Endodermal cell (in vitro differentiated cells): ENCODE measurements at regions not wholly inside any gene's neighbourhood (a gene's known extent, or its start where the extent isn't known, plus 50 kb on each side); places are given as distances from the start of the nearest gene placed in this dataset.
A peak's percentile ranks its signal among the peaks of the same experiment; 100 is the strongest.

ENCODE experiments used
- DNase-seq: peaks from one replicate; pipeline ENCODE4 v3.0.0-alpha.2; 2017
- H3K27ac ChIP-seq: 2 replicates; pipeline ENCODE4 v1.5.1; 2013; ENCODE audit warnings: mild to moderate bottlenecking, low read depth, low read length, moderate library complexity
- H3K27me3 ChIP-seq: 2 replicates; pipeline ENCODE4 v1.6.1; 2013; ENCODE audit warnings: mild to moderate bottlenecking, low read length, moderate library complexity; ENCODE audit not compliant: insufficient read depth, control insufficient read depth, poor library complexity, severe bottlenecking
- H3K36me3 ChIP-seq: 2 replicates; pipeline ENCODE4 v1.7.0; 2013; ENCODE audit warnings: mild to moderate bottlenecking, low read length, moderate library complexity; ENCODE audit not compliant: control insufficient read depth, insufficient read depth
- H3K4me1 ChIP-seq: one replicate; pipeline ENCODE4 v1.7.0; 2013; ENCODE audit warnings: low read length; ENCODE audit not compliant: control insufficient read depth, insufficient read depth
- H3K4me3 ChIP-seq: 2 replicates; pipeline ENCODE4 v1.5.1; 2013; ENCODE audit warnings: mild to moderate bottlenecking, low read length, moderate library complexity
- H3K9ac ChIP-seq: 2 replicates; pipeline ENCODE4 v1.6.1; 2013; ENCODE audit warnings: mild to moderate bottlenecking, low read length, moderate library complexity; ENCODE audit not compliant: poor library complexity, severe bottlenecking; ENCODE audit errors: extremely low read depth
- H3K9me3 ChIP-seq: 2 replicates; pipeline ENCODE4 v1.6.1; 2013; ENCODE audit warnings: mild to moderate bottlenecking, low read length, moderate library complexity; ENCODE audit not compliant: control insufficient read depth
- H3K27ac Mint-ChIP-seq: 2 replicates; pipeline ENCODE4 v1.8.0; 2020; ENCODE audit warnings: mixed read lengths
- H3K27me3 Mint-ChIP-seq: 2 replicates; pipeline ENCODE4 v1.8.0; 2021; ENCODE audit warnings: mild to moderate bottlenecking, mixed read lengths; ENCODE audit not compliant: insufficient read depth
- H3K36me3 Mint-ChIP-seq: 2 replicates; pipeline ENCODE4 v1.8.0; 2020; ENCODE audit warnings: low read depth, mixed read lengths
- H3K4me1 Mint-ChIP-seq: 2 replicates; pipeline ENCODE4 v1.8.0; 2020; ENCODE audit warnings: mixed read lengths
- H3K4me3 Mint-ChIP-seq: 2 replicates; pipeline ENCODE4 v1.8.0; 2020; ENCODE audit warnings: mild to moderate bottlenecking, moderate library complexity, mixed read lengths
- H3K9me3 Mint-ChIP-seq: 2 replicates; pipeline ENCODE4 v1.8.0; 2020; ENCODE audit warnings: mild to moderate bottlenecking, mixed read lengths
- WGBS, 2 experiments: methylation state at CpG; one replicate each; pipeline versions ENCODE4 v1.1.5 to v1.1.7; 2013; ENCODE audit warnings: missing lambda C conversion rate in 2 of 2, mixed read lengths in 1 of 2; ENCODE audit not compliant: insufficient coverage in 1 of 2, insufficient read length in 1 of 2; 5-methylcytosine and 5-hydroxymethylcytosine counted together
- TF ChIP-seq, protein P1 (sequence below): fragments of 200-600 bp; sonication (generic); conservative IDR thresholded peaks from 2 replicates; pipeline ENCODE4 v1.5.0; 2021; ENCODE audit warnings: antibody characterized with exemption, mild to moderate bottlenecking

DNA sequence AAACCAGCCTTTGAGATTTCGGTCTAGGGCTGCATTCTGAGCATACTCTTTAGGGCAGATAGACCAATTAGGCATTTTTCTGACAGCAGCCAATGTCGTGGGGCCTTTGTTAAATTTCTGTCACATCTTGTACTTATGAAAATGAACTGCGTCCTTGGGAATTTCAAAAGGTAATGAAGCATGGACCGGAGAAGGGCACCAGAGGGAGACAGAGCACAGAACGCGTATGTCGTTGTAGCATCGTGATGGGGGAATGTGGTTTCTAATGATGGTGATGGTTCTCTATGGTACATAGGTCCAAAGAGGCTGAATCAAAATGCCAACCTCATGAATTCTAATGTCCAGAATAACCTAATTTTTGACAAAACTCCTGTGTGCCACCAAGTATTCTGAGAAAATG, 483.9 kb upstream of the CRIM1 start:
- H3K4me1 ChIP-seq = no peaks in the 10 kb centered on the region
- no peak overlapping the region for H3K4me3 Mint-ChIP-seq
- H3K4me3 ChIP-seq = no peak overlapping the region
- 90 to 93% methylated on average over 7 to 8 of the region's 8 CpGs for WGBS, 2 experiments
- TF ChIP-seq, protein P1, sequence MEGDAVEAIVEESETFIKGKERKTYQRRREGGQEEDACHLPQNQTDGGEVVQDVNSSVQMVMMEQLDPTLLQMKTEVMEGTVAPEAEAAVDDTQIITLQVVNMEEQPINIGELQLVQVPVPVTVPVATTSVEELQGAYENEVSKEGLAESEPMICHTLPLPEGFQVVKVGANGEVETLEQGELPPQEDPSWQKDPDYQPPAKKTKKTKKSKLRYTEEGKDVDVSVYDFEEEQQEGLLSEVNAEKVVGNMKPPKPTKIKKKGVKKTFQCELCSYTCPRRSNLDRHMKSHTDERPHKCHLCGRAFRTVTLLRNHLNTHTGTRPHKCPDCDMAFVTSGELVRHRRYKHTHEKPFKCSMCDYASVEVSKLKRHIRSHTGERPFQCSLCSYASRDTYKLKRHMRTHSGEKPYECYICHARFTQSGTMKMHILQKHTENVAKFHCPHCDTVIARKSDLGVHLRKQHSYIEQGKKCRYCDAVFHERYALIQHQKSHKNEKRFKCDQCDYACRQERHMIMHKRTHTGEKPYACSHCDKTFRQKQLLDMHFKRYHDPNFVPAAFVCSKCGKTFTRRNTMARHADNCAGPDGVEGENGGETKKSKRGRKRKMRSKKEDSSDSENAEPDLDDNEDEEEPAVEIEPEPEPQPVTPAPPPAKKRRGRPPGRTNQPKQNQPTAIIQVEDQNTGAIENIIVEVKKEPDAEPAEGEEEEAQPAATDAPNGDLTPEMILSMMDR = peak; percentile 63
- H3K27me3 ChIP-seq = no peaks in the 10 kb centered on the region
- H3K4me1 Mint-ChIP-seq = peaks cover 2% of the 10 kb centered on the region
- DNase-seq = peak; percentile 53
- no peaks in the 10 kb centered on the region for H3K36me3 ChIP-seq
- H3K9me3 Mint-ChIP-seq = no peaks in the 10 kb centered on the region
- no peaks in the 10 kb centered on the region for H3K9me3 ChIP-seq
- no peak overlapping the region for H3K27ac Mint-ChIP-seq
- no peak overlapping the region for H3K27ac ChIP-seq
- H3K36me3 Mint-ChIP-seq = no peaks in the 10 kb centered on the region
- H3K9ac ChIP-seq = no peak overlapping the region
- H3K27me3 Mint-ChIP-seq = no peaks in the 10 kb centered on the region

DNA sequence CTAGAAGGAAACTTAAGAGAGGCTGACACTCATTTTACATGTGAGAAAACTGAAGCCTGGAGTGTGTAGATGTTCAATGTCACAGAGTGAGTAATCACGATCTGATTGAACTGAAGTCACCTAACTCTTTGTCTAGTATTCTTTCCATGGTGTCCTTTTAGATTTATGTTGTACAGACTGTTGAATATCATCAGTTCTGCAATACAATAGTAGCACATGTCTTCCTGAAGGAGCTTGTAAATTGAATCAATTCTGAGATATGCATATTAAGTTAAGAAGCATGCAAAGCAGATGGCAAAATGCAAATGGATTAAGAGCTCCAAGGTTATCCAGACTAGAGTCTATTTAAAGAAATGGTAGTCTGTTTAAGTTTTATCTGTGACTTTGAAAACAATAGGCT, 484.9 kb upstream of the CRIM1 start:
- Mint-ChIP-seq H3K27me3 (no peaks in the 10 kb centered on the region), H3K9me3 (no peaks in the 10 kb centered on the region), H3K4me1 (peaks cover 2% of the 10 kb centered on the region), H3K36me3 (no peaks in the 10 kb centered on the region), H3K27ac (no peak overlapping the region), H3K4me3 (no peak overlapping the region)
- H3K9me3 ChIP-seq = no peaks in the 10 kb centered on the region
- no peak overlapping the region for H3K27ac ChIP-seq
- H3K27me3 ChIP-seq = no peaks in the 10 kb centered on the region
- TF ChIP-seq, protein P1 = no peak
- no peaks in the 10 kb centered on the region for H3K4me1 ChIP-seq
- no peaks in the 10 kb centered on the region for H3K36me3 ChIP-seq
- 83 to 100% methylated on average over 1 of the region's 1 CpG for WGBS, 2 experiments
- no peak overlapping the region for H3K9ac ChIP-seq
- DNase-seq = no peak
- H3K4me3 ChIP-seq = no peak overlapping the region

DNA sequence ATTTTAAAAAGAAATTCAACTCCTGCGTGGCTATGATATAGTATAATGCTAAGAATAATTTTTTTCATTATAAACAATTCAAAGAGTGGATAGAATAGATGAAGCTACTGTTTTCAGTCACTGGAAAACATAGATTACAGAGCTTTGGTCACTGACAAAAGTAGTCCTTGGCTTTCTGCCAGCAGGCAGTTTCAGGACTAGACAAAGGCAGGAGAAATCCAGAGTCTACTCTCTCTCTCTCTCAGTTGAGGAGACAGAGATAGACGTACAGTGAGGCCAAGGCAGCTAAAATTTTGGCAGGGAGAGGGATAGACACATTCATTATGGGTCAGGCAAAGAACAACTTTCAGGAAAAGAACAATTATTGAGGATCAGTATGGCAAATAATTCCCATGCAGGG, 491.4 kb upstream of the CRIM1 start:
- DNase-seq = no peak
- no peaks in the 10 kb centered on the region for H3K9me3 ChIP-seq
- H3K36me3 ChIP-seq = no peaks in the 10 kb centered on the region
- Mint-ChIP-seq H3K4me3 (no peak overlapping the region), H3K4me1 (peaks cover 3% of the 10 kb centered on the region), H3K9me3 (no peaks in the 10 kb centered on the region), H3K27me3 (no peaks in the 10 kb centered on the region), H3K36me3 (no peaks in the 10 kb centered on the region), H3K27ac (no peak overlapping the region)
- H3K4me1 ChIP-seq = no peaks in the 10 kb centered on the region
- TF ChIP-seq, protein P1 = no peak
- no peak overlapping the region for H3K9ac ChIP-seq
- H3K4me3 ChIP-seq = no peak overlapping the region
- 79% methylated on average over 1 of the region's 2 CpGs; no CpG with 5 or more reads in 1 of the 2 experiments for WGBS, 2 experiments
- H3K27me3 ChIP-seq = no peaks in the 10 kb centered on the region
- H3K27ac ChIP-seq = no peak overlapping the region
